NCI-H2196 (cell line): ENCODE measurements at regions not wholly inside any gene's neighbourhood (a gene's known extent, or its start where the extent isn't known, plus 50 kb on each side); places are given as distances from the start of the nearest gene placed in this dataset.

Experiments used
- DNase-seq: peaks from one replicate; lab custom pipeline; 2025; ENCODE audit not compliant: unreplicated experiment; lab: John Stamatoyannopoulos, UW

DNA sequence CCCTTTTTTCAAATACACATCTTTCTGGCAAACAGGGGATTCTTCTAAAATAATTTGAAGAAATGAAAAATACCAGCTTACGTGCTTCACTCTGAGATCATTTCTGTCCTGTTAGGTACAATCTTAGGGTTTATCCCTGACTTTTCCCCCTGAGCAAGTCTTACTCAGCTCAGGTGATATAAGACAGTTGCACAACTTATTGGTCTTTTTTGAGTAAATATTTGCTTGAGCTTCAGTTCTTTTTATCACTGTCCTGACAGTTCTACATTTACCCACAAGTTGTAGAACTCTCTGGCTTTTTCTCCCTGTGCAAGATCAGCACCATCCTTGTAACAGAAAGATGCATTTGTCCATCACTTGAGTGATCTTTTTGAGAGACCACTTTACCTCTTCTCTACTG lies 84.9 kb downstream of the MID1IP1 start:
- DNase-seq, result no peak

GRCh38 chrX:38887222-38887621 lies 86.0 kb downstream of the MID1IP1 start:
- DNase-seq, result no peak

GRCh38 chrX:38890326-38890725 lies 89.1 kb downstream of the MID1IP1 start:
- no peak for DNase-seq

GRCh38 chrX:38890963-38891362 lies 89.7 kb downstream of the MID1IP1 start:
- no peak for DNase-seq

GRCh38 chrX:38891641-38892413 lies 90.6 kb downstream of the MID1IP1 start:
- DNase-seq, result no peak

DNA sequence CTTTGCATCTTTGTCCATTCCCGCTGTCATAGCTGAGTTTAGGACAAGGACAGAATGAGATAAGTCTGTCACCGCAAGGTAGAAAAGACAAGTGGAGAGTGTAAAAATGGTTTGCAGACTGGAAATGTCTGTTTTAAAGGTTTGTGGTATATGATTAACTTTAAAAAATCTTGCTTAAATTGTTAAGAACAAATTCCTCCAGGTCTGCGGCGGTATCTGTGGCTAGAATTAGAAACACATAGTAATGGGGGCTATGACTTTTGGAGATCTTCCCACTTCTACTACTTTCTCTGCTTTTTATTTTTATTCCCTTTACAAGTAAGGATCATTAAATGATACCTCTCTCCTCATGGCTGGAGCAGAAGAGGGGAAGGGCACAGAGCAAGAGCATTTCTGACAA lies 92.2 kb downstream of the MID1IP1 start:
- DNase-seq, result no peak

GRCh38 chrX:38895775-38896174 lies 94.5 kb downstream of the MID1IP1 start:
- DNase-seq, result no peak

DNA sequence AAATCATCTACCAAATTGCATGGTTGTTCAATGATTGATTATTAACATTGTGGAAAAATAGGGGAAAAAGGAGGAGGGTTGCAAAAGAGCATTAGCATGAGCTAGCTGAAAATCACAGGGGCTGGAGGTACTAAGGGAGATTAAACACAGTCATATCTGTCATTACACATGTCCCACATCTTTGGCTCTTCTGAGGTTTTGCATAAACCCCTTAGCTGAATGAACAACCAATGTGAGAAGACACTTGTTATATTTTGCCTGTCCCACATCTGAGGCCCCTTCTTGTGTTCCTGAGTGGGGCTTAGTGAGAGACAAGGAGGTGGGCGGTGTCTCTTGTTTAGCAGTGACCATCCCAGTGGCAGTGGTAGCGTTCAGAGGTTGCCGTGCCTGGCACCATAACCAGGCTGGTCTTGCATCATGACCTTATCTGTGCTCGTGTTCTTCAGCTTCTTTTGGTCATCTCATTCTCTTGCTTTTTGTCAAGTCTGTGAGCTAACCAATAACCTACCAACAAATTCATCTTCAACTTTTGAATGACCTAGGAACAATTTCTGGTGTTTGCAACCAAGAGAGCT lies 95.6 kb downstream of the MID1IP1 start:
- no peak for DNase-seq

- no peak for DNase-seq
These were observed 97.0 kb downstream of the MID1IP1 start for GRCh38 chrX:38898261-38898660.

DNA sequence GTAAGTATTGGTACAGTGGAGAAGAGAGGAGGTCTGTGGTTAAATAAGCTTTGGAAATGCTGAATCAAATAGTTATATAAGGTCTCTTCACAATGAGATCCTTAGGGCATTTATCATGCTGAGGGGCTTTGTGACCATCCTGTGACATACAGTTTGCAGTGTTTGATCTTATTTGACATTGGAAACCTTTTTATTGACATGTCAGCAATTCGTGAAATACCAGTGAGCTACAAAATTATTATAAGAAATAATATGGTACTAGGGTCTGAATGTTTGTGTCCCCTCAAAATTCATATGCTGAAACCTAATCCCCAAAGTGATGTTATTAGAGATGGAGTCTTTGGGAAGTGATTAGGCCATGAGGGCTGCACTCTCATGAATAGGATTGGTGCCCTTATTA lies 98.4 kb downstream of the MID1IP1 start:
- DNase-seq, result no peak

- no peak for DNase-seq
These were observed 99.5 kb downstream of the MID1IP1 start for GRCh38 chrX:38900719-38901118.

DNA sequence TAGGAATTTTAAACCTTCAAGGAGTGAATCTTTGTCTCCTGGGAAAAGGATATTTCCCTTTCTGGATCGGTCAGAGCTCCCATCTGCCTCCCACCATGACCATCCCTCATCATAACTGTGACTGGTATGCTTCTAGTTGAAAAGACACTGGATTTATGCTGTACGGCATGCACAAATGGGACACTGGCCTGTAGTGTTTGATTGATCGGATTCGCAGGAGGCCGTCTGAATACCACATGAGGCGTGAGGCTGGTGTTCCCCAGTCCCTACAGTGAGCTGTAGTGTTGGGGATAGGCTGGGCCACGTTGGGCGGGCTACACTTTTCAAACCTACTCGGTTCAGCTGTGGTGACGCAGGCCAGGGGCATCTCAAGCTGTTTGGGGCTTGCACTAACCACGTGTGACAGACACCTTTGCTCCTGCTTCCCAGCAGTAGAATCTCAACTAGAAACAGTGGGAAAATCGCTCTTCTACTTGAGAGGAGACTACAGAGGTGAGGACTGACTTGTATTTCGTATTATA lies 101.8 kb downstream of the MID1IP1 start:
- no peak for DNase-seq

GRCh38 chrX:38916801-38917200 lies 115.5 kb downstream of the MID1IP1 start:
- no peak for DNase-seq

DNA sequence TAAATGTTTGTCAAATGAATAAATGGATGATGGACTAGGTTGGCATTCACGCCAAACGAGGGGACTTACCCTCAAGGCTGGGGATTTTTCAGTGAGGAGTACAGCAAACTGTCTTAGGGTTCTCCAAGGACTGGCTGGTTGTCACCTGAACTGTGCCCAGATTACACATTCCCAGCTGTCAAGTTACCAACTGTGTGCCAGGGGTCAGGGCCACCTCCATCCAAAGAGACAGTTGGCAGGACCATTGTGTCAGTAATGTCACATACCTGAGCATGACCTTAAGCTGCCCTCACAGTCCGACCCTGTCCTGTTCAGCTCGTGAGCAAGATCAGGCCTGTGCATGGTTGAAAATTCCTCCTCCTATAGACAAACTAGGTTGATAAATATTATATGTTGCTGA lies 116.7 kb downstream of the MID1IP1 start:
- no peak for DNase-seq

DNA sequence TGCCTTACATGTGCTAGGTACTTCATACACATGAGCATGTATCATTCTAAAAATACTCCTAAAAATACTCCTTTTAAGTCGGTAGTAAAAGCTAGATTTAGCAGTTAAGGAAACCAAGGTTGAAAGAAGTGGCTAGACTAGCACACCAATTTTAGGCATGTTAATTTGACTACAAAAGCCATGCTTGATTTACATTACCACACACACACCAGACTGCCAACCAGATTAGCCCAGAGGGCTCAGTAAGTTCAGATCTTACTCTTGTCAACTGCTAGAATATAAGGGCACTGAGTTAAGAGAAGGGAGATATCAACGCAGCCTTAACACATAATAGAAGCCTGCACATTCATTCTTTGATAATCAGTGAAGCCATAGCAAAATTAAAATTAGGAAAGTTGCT lies 117.9 kb downstream of the MID1IP1 start:
- DNase-seq, result no peak

GRCh38 chrX:38919853-38920528 lies 118.7 kb downstream of the MID1IP1 start:
- DNase-seq, result no peak

DNA sequence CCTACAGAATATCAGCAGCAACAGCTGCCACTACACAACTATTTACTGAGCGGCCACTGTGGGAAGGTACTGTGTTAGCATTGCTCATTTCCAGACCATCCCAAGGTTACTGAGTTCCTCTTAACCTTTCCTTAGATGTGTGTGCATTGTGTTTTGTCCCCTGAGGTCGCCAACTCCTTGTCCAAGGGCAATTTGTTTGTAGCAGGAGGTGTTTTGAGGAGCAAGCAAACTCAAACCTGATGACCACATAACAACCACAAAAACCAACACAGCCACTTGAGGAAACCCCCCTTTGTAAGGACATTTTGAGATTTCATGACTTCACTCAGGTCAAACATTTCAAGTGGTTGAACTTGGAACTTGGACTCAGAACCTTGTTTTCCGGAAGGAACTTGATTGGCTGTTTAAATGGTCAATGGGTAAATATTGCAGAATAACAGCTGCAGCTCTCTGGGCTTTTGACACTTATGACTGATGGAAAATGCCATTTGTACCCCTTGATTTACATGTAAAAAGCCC lies 122.3 kb downstream of the MID1IP1 start:
- DNase-seq, result no peak

DNA sequence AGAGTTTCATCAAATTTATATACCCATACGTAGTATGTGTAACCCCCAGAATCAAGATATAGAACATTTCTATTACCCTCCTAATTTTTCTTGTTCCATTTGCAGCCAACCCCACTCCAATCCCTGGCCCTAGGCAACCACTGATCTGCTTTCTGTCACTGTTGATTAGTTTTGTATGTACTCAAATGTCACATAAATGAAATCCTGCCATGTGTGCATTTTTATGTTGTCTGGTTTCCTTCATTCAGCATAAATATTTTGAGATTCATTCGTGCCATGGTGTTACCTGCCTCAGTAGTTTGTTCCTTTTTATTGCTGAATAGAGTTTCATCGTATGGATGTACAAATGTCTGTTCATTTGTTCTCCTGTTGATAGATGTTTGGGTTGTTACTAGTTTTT lies 126.3 kb downstream of the MID1IP1 start:
- no peak for DNase-seq

DNA sequence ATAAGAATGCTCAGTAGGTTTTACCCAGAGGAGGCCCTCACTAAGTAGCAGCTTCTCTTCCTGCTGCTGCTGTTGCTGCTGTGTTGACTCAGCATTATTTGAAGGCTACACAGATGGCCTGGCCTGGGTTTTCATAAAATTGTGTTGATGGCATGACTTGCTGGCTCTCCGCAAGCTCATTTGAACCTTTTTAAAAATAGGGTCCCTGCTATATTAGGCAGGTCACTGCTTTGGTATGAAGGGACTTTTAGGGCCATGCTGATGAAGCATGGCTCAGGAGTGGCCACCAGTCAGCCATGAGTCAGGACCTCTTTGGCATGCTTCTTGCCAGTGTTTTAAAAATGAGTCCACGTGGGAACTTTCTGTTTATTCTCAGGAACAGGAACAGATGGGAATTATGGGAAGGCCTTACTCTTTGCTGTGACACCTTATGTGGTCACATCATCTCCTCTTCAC lies 128.7 kb downstream of the MID1IP1 start:
- DNase-seq, result no peak

DNA sequence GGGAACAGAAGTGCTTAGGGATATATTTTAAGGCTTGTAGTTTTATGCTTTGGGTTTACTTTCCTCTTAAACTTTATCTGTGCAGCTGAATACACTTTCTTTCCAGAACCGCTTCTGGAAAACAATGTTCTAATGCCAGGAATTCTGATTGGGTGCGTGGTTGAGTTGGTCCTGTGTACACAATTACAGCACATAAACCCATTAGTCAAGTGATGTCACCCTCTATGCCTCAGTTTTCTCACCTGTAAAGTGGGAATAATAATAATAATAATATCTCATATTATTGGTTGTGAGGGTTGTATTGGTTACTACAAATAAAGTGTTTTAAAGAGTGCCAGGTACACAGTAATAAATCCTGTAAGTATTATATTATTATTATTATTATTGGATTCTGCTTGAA lies 129.2 kb downstream of the MID1IP1 start:
- DNase-seq, result no peak

DNA sequence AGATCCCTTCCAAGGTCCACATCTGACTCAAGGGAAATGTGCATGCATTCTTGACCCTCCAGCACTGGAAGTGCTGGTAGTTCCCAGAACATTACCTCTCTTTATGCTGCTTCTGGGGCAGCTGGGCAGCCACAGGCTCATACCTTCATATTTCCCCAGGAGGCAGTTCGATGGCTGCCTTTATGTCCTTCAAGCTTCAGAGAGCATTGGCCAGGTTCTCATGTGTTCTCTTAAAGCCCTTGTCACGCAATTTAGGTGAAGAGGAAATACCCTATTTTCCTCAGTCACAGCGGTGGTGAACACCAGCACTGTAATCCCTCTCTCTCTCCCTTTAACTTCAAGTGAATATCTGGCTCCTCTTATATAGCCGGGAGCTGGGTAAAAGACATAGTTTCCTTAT lies 134.3 kb downstream of the MID1IP1 start:
- no peak for DNase-seq

- no peak for DNase-seq
These were observed 136.1 kb downstream of the MID1IP1 start for GRCh38 chrX:38937400-38937799.
